ENCODE measurements at regions not wholly inside any gene's neighbourhood (a gene's known extent, or its start where the extent isn't known, plus 50 kb on each side); places are given as distances from the start of the nearest gene placed in this dataset.

DNA sequence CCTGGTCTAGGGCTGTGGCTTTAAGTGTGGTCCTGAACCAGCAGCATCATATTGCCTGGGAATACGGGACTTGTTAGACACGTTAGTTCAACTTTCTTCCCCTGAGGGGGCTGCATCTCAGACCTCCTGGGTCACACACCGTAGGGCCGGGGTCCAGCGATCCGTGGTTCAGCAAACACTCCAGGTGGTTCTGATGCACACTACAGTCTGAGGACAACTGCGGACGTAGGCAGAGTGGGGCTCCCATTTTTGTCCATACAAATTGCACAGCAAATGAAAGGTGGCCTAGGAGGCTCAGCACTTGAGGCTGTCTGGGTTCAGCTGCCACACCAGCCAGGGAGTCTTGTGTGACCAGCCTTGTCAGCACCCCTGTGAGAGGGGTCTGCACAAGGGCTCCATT is 233.1 kb downstream of the QKI start:
- no peak for TF ChIP-seq CTCF (IDR thresholded peaks at IDR 0.05)
- no peak for TF ChIP-seq POLR2AphosphoS5 (IDR thresholded peaks at IDR 0.05)
- TF ChIP-seq EP300 (IDR thresholded peaks at IDR 0.05; ENCODE audit: low read depth): no peak
- TF ChIP-seq POLR2A (IDR thresholded peaks at IDR 0.05): no peak
